LoVo (cell line): ENCODE measurements at regions not wholly inside any gene's neighbourhood (a gene's known extent, or its start where the extent isn't known, plus 50 kb on each side); places are given as distances from the start of the nearest gene placed in this dataset.
"Not testable (repeated sequence)": the region's sequence is repeated elsewhere in the genome, so short reads cannot be mapped to it uniquely, and the experiment has no call there.

Experiments
- DNase-seq: peaks from one replicate; pipeline ENCODE4 v3.0.0-alpha.2; 2016; ENCODE audit warnings: low spot score

DNA sequence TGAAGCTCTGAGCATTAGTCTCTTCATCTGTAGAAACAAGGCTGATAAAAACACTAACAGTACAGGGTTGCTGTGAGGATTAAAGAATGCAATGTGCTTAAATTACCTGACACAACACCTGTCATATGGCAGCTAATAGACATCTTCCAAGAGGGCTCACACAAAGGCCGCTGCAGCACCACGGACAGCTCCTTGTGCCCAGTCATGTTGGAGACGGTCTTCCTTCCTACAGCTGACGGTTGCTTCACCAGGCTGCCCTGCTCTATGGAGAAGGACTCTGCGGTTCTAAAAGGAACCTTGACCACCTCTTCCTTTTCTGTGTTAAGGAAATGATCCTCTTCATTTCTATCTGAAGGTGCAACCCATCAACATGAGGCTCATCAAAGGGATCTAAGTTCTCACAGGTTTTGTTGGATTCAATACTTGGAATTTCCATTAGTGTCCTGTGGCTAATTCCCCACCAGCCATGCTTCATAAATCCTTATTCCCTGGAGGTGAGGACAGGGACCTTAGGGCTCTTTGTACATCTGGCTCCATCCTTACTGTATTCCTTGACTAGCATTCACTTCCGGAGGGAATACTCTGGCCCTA, 138.9 kb upstream of the CES5A start:
- peak; percentile 37 for DNase-seq

DNA sequence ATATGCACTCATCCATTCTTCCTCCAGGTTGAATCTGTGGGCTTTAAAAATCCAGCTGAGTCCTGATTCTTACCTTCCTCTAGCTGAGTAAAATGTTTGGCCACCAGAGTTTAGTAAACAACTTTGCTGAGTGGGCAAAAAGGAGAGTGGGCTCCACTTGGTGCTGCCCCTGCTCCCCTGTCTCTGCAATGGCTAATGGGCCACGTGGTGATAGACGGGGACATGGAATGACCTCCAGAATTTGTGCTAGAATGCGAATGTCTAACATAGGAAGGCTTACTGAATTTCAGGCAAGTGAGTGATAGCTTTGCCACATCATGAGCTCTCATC, 137.3 kb upstream of the CES5A start:
- no peak for DNase-seq

GRCh38 chr16:56011808-56012481, 136.8 kb upstream of the CES5A start:
- DNase-seq = no peak

GRCh38 chr16:56005958-56006357, 130.8 kb upstream of the CES5A start:
- no peak for DNase-seq

- no peak for DNase-seq
These were observed 124.5 kb upstream of the CES5A start for GRCh38 chr16:55999683-56000082.

DNA sequence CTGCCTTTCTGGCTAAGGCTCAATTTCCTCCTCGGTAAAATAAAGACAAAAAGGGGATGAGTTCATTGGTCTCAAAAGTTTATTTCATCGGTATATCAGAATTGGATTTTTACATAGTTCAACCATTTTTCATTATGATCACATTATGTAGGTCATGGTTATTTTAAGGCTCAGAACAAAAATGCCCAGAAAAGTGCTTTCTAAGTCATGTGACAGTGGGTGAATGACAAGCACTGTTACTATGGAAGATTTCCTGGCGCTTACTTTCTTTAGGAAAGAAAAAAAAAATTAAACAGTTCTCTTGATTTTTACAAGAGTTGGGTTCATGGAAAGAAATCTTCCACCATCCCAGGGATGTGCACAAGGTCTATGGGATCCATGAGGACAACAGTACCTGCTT, 117.9 kb upstream of the CES5A start:
- DNase-seq = no peak

DNA sequence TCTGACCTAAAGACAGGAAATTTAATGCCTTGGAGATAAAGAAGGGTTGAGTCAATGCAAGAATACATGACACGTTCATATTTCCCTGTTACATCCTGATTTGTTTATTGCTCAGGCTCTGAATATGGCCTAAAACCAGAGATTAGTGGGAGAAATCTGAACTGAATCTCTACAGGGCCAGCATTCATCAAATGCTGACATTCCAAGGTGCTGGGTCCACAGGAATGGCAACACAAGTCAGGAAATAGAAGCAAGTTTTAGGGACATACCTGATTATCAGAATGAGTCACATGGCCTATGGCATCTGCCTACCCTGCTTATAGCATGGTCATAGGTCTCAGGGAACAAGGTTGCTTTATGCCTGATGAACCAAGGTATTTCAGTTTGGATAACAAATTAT, 117.4 kb upstream of the CES5A start:
- DNase-seq = no peak

DNA sequence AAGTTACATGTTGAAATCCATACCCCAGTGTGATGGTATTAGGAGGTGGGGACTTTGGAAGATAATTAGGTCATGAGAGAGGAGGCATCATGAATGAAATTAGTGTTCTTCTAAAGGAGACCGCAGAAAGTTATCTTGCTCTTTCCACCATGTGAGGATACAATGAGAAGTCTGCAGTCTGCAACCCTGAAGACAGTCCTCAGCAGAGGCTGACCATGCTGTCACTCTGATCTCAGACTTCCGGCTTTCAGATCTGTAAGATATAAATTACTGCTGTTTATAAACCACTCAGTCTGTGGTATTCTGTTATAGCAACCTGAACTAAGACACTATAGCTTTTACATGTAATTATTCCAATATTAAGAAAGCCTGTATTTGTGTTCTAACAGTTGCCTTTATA, 116.7 kb upstream of the CES5A start:
- DNase-seq = no peak

GRCh38 chr16:55989569-55989907, 114.4 kb upstream of the CES5A start:
- no peak for DNase-seq

GRCh38 chr16:55988850-55989568, 113.8 kb upstream of the CES5A start:
- DNase-seq = not testable (repeated sequence)

- no peak for DNase-seq
These were observed 112.8 kb upstream of the CES5A start for GRCh38 chr16:55988013-55988412.

DNA sequence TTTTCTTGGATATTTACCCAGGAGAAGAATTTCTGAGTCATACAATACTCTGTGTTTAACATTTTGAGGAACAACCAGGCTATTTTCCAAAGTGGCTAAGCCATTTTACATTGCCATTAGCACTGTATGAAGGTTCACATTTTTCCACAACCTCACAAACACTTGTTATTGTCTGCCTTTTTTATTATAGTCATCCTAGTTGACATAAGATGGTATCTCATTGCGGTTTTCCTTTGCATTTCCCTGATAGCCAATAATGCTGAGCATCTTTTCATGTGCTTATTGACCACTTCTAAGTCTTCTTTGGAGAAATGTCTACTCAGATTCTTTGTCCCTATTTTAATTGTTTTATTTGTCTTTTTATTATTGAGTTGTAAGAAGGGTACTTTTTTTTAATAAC, 107.4 kb upstream of the CES5A start:
- no peak for DNase-seq

DNA sequence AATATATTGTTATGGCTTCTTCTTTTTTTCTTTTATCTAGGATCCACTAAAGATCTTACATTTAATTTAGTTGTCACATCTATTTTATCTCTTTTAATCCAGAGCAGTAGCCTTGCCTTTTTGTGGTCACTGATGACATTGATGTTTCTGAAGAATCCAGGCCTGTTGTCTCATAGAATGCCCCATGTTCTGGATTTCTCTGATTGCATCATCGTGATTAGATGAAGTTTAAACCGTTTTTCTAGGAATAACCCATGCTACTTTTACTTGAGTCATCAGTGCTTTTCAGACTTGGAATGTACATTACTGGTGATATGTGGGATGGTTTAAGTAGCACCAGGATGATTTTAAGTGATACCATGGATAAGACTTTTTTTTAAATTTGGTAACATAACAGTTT, 106.4 kb upstream of the CES5A start:
- no peak for DNase-seq

GRCh38 chr16:55976815-55977214, 101.6 kb upstream of the CES5A start:
- no peak for DNase-seq

- no peak for DNase-seq
These were observed 96.3 kb upstream of the CES5A start for GRCh38 chr16:55971447-55971846.

DNA sequence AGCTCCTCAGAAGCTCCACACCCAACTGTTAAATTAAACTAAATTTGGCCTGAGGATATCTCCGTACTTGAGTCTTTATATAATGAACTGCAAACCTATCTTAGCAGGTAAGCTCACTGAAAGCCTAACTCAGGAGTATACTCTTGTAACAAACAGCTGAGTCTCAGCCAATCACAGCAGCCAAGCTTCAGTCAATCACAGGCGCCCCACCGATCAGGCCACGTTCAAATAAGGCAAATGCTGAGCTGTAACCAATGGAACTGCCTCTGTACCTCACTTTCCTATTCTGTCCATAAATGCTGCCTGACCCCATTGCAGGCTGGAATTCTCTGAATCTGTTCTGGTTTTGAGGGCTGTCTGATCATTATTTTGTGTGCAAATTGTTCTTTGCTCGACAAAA, 93.0 kb upstream of the CES5A start:
- no peak for DNase-seq

DNA sequence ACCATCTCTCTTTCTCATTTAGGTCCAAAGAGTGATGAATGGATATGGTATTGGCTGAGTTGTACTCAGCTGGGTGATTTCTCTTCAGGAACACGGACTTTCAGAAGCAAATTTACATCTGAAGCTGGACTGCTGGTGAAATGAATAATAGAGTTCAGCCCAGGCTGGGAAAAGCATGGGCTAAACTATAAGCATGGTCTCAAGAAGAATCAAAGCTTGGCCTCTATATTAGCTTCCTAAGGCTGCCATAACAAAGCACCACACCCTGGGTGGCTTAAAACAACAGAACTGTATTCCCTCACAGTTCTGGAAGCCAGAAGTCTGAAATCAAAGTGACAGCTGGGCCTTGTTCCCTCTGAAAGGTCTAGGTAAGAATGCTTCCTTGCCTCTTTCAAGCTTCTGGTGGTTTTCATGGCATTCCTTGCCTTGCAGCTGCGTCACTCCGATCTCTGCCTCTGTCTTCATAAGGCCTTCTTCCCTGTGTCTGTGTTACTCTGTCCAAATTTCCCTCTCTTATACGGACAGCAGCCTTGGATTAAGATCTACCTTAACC, 89.8 kb upstream of the CES5A start:
- DNase-seq = no peak

- no peak for DNase-seq
These were observed 80.7 kb upstream of the CES5A start for GRCh38 chr16:55955845-55956244.

- no peak for DNase-seq
These were observed 80.3 kb upstream of the CES5A start for GRCh38 chr16:55955424-55955823.

- DNase-seq = no peak
These were observed 79.7 kb upstream of the CES5A start for GRCh38 chr16:55954906-55955305.

- DNase-seq = no peak
These were observed 74.3 kb upstream of the CES5A start for GRCh38 chr16:55949518-55949917.

- DNase-seq = no peak
These were observed 73.1 kb upstream of the CES5A start for GRCh38 chr16:55948230-55948629.

DNA sequence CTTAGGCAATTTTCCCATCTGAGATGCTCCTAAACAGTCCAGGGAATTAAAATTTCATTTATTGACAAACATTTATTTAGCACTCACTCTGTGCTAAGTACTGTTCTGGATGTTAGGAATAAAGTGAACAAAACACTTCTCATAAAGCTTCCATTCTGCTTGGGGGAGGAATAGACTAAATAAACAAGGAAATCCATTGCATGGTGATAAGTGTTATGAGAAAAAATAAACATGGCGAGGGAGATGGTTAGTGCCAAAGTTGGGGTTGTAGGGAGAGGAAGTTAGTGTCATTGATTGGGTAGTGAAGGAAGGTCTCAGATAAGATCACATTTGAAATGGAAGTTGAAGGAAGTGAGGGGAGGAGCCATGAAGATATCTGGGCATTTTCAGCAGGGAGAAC, 72.2 kb upstream of the CES5A start:
- no peak for DNase-seq

- DNase-seq = peak; percentile 38
These were observed 69.2 kb upstream of the CES5A start for GRCh38 chr16:55944377-55944802.
